ENCODE measurements at regions not wholly inside any gene's neighbourhood (a gene's known extent, or its start where the extent isn't known, plus 50 kb on each side); places are given as distances from the start of the nearest gene placed in this dataset.

DNA sequence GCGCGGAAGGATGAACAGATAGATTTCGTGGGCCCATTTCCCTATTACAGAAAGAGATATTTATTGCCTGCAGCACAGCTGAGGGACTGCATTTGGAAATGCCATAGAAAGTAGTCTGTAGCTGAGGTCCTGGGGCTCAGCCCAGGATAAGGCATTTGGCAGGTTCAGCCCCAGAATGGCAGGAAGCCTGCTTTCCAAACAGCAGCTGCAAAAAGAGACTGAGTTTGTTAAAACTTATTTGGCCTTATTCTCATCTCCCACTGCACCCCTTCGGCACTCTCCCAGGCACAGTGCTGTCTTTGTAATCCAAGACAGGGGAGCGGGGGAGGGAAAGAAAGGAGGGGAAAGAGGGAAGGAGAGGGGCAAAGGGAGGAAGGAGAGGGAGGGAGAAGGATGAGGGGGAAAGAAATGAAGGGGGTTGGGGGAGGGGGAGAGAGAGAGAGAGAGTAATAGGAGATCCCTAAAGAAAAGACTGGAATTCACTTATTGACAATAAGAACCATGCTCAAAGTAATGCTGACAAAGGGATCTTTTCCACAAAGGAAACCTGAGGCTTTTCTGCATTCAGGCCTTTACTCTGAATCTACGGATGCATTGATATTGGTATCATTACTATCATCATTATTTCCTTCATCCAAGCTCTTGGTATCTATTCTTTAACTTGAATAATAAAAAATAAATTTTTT, 94.0 kb upstream of the LRRN1 start:
- Mint-ChIP-seq H3K4me3 (no peak overlapping the region), H3K9me3 (no peaks in the 10 kb centered on the region), H3K36me3 (ENCODE audit: low read depth) (no peaks in the 10 kb centered on the region), H3K27me3 (ENCODE audit: low read depth) (no peaks in the 10 kb centered on the region), H3K4me1 (ENCODE audit: low read depth) (no peaks in the 10 kb centered on the region), H3K27ac (no peak overlapping the region)
- DNase-seq (ENCODE audit: low spot score), result no peak

GRCh38 chr3:3701949-3702348, 97.3 kb upstream of the LRRN1 start:
- no peaks in the 10 kb centered on the region for H3K9me3 Mint-ChIP-seq
- no peak overlapping the region for H3K4me3 Mint-ChIP-seq
- DNase-seq (ENCODE audit: low spot score), result no peak
- no peaks in the 10 kb centered on the region for H3K4me1 Mint-ChIP-seq (ENCODE audit: low read depth)
- no peaks in the 10 kb centered on the region for H3K36me3 Mint-ChIP-seq (ENCODE audit: low read depth)
- H3K27me3 Mint-ChIP-seq (ENCODE audit: low read depth), result no peaks in the 10 kb centered on the region
- no peak overlapping the region for H3K27ac Mint-ChIP-seq

GRCh38 chr3:3699816-3700633, 99.2 kb upstream of the LRRN1 start:
- H3K9me3 Mint-ChIP-seq, result no peaks in the 10 kb centered on the region
- H3K4me3 Mint-ChIP-seq, result no peak overlapping the region
- H3K27me3 Mint-ChIP-seq (ENCODE audit: low read depth), result no peaks in the 10 kb centered on the region
- H3K36me3 Mint-ChIP-seq (ENCODE audit: low read depth), result no peaks in the 10 kb centered on the region
- no peaks in the 10 kb centered on the region for H3K4me1 Mint-ChIP-seq (ENCODE audit: low read depth)
- no peak overlapping the region for H3K27ac Mint-ChIP-seq
- no peak for DNase-seq (ENCODE audit: low spot score)

GRCh38 chr3:3699407-3699806, 99.8 kb upstream of the LRRN1 start:
- Mint-ChIP-seq H3K27ac (no peak overlapping the region), H3K9me3 (no peaks in the 10 kb centered on the region), H3K36me3 (ENCODE audit: low read depth) (no peaks in the 10 kb centered on the region), H3K27me3 (ENCODE audit: low read depth) (no peaks in the 10 kb centered on the region), H3K4me3 (no peak overlapping the region), H3K4me1 (ENCODE audit: low read depth) (no peaks in the 10 kb centered on the region)
- no peak for DNase-seq (ENCODE audit: low spot score)

DNA sequence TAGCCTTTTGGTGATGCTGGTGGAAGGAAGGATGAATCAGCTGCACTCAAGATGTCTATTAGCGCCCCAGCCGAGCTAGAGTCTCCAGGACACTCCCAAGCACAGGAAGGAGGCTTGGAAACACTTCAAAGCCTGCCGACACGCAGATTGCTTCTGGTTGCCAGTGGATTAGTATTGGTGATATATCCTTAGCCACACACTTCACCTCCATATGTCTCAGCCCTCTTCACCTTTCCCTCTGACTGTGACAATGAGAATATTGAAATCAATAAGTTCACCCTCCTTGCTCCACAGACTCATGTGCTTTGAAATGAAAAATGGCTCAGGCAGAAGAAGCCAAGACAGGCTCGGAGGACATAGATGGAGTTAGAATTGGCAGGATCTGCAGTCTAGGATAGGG, 102.9 kb upstream of the LRRN1 start:
- no peaks in the 10 kb centered on the region for H3K4me1 Mint-ChIP-seq (ENCODE audit: low read depth)
- no peak for DNase-seq (ENCODE audit: low spot score)

GRCh38 chr3:3693593-3693992, 105.6 kb upstream of the LRRN1 start:
- no peak overlapping the region for H3K27ac Mint-ChIP-seq
- H3K36me3 Mint-ChIP-seq (ENCODE audit: low read depth), result no peaks in the 10 kb centered on the region
- DNase-seq (ENCODE audit: low spot score), result no peak
- H3K4me3 Mint-ChIP-seq, result no peak overlapping the region
- H3K4me1 Mint-ChIP-seq (ENCODE audit: low read depth), result no peaks in the 10 kb centered on the region
- no peaks in the 10 kb centered on the region for H3K9me3 Mint-ChIP-seq
- H3K27me3 Mint-ChIP-seq (ENCODE audit: low read depth), result no peaks in the 10 kb centered on the region

More for the DNA sequence above, 102.9 kb upstream of the LRRN1 start:
- Mint-ChIP-seq H3K27me3 (ENCODE audit: low read depth) (no peaks in the 10 kb centered on the region), H3K9me3 (no peaks in the 10 kb centered on the region), H3K27ac (no peak overlapping the region), H3K36me3 (ENCODE audit: low read depth) (no peaks in the 10 kb centered on the region), H3K4me3 (no peak overlapping the region)

GRCh38 chr3:3689601-3690375, 109.4 kb upstream of the LRRN1 start:
- H3K27ac Mint-ChIP-seq, result no peak overlapping the region
- no peaks in the 10 kb centered on the region for H3K27me3 Mint-ChIP-seq (ENCODE audit: low read depth)
- no peaks in the 10 kb centered on the region for H3K36me3 Mint-ChIP-seq (ENCODE audit: low read depth)
- H3K4me1 Mint-ChIP-seq (ENCODE audit: low read depth), result no peaks in the 10 kb centered on the region
- no peaks in the 10 kb centered on the region for H3K9me3 Mint-ChIP-seq
- no peak for DNase-seq (ENCODE audit: low spot score)
- H3K4me3 Mint-ChIP-seq, result no peak overlapping the region

GRCh38 chr3:3686907-3687648, 112.2 kb upstream of the LRRN1 start:
- Mint-ChIP-seq H3K36me3 (ENCODE audit: low read depth) (no peaks in the 10 kb centered on the region), H3K4me3 (no peak overlapping the region), H3K4me1 (ENCODE audit: low read depth) (no peaks in the 10 kb centered on the region), H3K27ac (no peak overlapping the region), H3K27me3 (ENCODE audit: low read depth) (no peaks in the 10 kb centered on the region), H3K9me3 (no peaks in the 10 kb centered on the region)
- DNase-seq (ENCODE audit: low spot score), result no peak

GRCh38 chr3:3685721-3686120, 113.5 kb upstream of the LRRN1 start:
- no peak for DNase-seq (ENCODE audit: low spot score)
- H3K4me1 Mint-ChIP-seq (ENCODE audit: low read depth), result no peaks in the 10 kb centered on the region
- no peaks in the 10 kb centered on the region for H3K9me3 Mint-ChIP-seq
- no peaks in the 10 kb centered on the region for H3K27me3 Mint-ChIP-seq (ENCODE audit: low read depth)
- H3K36me3 Mint-ChIP-seq (ENCODE audit: low read depth), result no peaks in the 10 kb centered on the region
- H3K4me3 Mint-ChIP-seq, result no peak overlapping the region
- no peak overlapping the region for H3K27ac Mint-ChIP-seq

- no peak overlapping the region for H3K27ac Mint-ChIP-seq
- H3K4me1 Mint-ChIP-seq (ENCODE audit: low read depth), result no peaks in the 10 kb centered on the region
- DNase-seq (ENCODE audit: low spot score), result no peak
- H3K36me3 Mint-ChIP-seq (ENCODE audit: low read depth), result no peaks in the 10 kb centered on the region
- no peaks in the 10 kb centered on the region for H3K9me3 Mint-ChIP-seq
- H3K27me3 Mint-ChIP-seq (ENCODE audit: low read depth), result no peaks in the 10 kb centered on the region
- no peak overlapping the region for H3K4me3 Mint-ChIP-seq
These were observed 116.0 kb upstream of the LRRN1 start for GRCh38 chr3:3683261-3683660.

DNA sequence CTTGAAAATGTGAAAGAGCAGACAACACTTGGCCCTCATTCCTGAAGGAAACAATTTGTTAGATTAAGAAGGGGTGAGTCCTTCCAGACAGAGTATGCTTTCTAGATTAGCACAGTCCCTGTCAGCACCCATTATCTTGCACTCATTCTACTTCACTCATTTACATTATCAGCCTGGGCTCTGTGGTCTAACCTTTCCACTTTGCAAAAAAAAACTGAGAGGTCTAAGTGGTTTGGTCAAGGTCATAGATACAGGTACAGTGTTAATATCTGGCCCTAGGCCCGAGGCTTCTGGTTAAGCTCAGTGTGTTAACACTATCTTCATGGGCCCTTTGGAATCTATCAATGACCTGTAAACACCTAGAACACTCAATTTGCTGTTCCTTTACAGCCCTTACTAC, 123.4 kb upstream of the LRRN1 start:
- DNase-seq (ENCODE audit: low spot score), result no peak
- no peaks in the 10 kb centered on the region for H3K9me3 Mint-ChIP-seq
- H3K27me3 Mint-ChIP-seq (ENCODE audit: low read depth), result no peaks in the 10 kb centered on the region
- H3K36me3 Mint-ChIP-seq (ENCODE audit: low read depth), result no peaks in the 10 kb centered on the region
- H3K27ac Mint-ChIP-seq, result no peak overlapping the region
- no peak overlapping the region for H3K4me3 Mint-ChIP-seq
- H3K4me1 Mint-ChIP-seq (ENCODE audit: low read depth), result no peaks in the 10 kb centered on the region

DNA sequence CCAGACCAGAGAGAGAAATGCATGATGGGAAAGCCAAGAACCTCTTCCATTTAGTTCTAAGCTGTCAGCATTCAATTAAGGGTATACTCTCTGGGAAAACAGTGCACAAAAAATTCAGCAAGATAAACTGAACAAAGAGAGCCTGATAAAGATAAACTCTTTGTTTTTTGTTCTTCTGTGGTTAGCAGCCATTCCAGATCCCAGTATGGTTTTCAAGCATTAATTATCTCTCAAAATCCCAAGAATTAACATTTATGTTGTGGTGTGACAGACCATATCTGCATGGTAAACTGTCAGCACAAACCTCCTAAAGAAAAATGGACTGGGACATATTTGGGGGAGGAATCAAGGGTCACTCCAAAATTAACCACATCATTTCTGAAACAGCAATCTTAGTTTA, 124.0 kb upstream of the LRRN1 start:
- Mint-ChIP-seq H3K4me1 (ENCODE audit: low read depth) (no peaks in the 10 kb centered on the region), H3K9me3 (no peaks in the 10 kb centered on the region), H3K27me3 (ENCODE audit: low read depth) (no peaks in the 10 kb centered on the region), H3K27ac (no peak overlapping the region), H3K36me3 (ENCODE audit: low read depth) (no peaks in the 10 kb centered on the region), H3K4me3 (no peak overlapping the region)
- DNase-seq (ENCODE audit: low spot score), result no peak

- Mint-ChIP-seq H3K27ac (no peak overlapping the region), H3K36me3 (ENCODE audit: low read depth) (no peaks in the 10 kb centered on the region), H3K9me3 (peaks cover 3% of the 10 kb centered on the region), H3K4me3 (no peak overlapping the region), H3K27me3 (ENCODE audit: low read depth) (no peaks in the 10 kb centered on the region), H3K4me1 (ENCODE audit: low read depth) (no peaks in the 10 kb centered on the region)
- no peak for DNase-seq (ENCODE audit: low spot score)
These were observed 132.6 kb upstream of the LRRN1 start for GRCh38 chr3:3666664-3667063.
